A673 (cell line): ENCODE measurements at regions not wholly inside any gene's neighbourhood (a gene's known extent, or its start where the extent isn't known, plus 50 kb on each side); places are given as distances from the start of the nearest gene placed in this dataset.

ENCODE experiments used
- BruUV-seq: library from RNA; stranded (reverse); fragments of 400-500 nt; replicated peaks from 2 replicates; lab custom pipeline; 2021; lab: Mats Ljungman, UMichigan
- CTCF ChIA-PET: fragments of 300-600 bp; sonication (Branson Sonifier 250); formaldehyde crosslinking; loops from one replicate; lab custom pipeline; 2022; ENCODE audit warnings: antibody characterized with exemption; lab: Charles Lee
- POLR2A ChIA-PET: fragments of 300-600 bp; sonication (Branson Sonifier 250); formaldehyde crosslinking; loops from one replicate; lab custom pipeline; 2022; ENCODE audit warnings: antibody characterized with exemption; ENCODE audit not compliant: low non-redundant PET; lab: Charles Lee
- DNase-seq: peaks from one replicate; pipeline ENCODE4 v3.0.0-alpha.2; 2015; ENCODE audit warnings: low spot score
- H3K27ac ChIP-seq: fragments of 200-600 bp; sonication (generic); 2 replicates; pipeline ENCODE4 v1.5.1; 2016; ENCODE audit warnings: mixed run types, low read depth, mild to moderate bottlenecking, mixed read lengths, antibody characterized with exemption, low read length; ENCODE audit not compliant: poor library complexity, severe bottlenecking
- H3K27me3 ChIP-seq: fragments of 200-600 bp; sonication (generic); replicated peaks from 2 replicates; pipeline ENCODE4 v1.6.1; 2017; ENCODE audit warnings: mixed run types, low read depth, mild to moderate bottlenecking, mixed read lengths, antibody characterized with exemption, low read length; ENCODE audit not compliant: insufficient read depth, poor library complexity
- H3K36me3 ChIP-seq: fragments of 200-600 bp; sonication (generic); 2 replicates; pipeline ENCODE4 v1.6.1; 2016; ENCODE audit warnings: mixed run types, mild to moderate bottlenecking, mixed read lengths, antibody characterized with exemption, low read length; ENCODE audit not compliant: insufficient read depth, poor library complexity, severe bottlenecking
- H3K4me1 ChIP-seq: fragments of 200-600 bp; sonication (generic); 2 replicates; pipeline ENCODE4 v1.6.1; 2017; ENCODE audit warnings: mixed run types, mild to moderate bottlenecking, mixed read lengths, antibody characterized with exemption, low read length; ENCODE audit not compliant: insufficient read depth, poor library complexity, severe bottlenecking
- H3K4me3 ChIP-seq: fragments of 200-600 bp; sonication (generic); 2 replicates; pipeline ENCODE4 v1.5.1; 2016; ENCODE audit warnings: low read depth, mixed run types, mild to moderate bottlenecking, mixed read lengths, low read length; ENCODE audit not compliant: poor library complexity, severe bottlenecking
- H3K9me3 ChIP-seq: fragments of 200-600 bp; sonication (generic); 2 replicates; pipeline ENCODE4 v1.6.1; 2016; ENCODE audit warnings: mixed run types, low read depth, mild to moderate bottlenecking, mixed read lengths, antibody characterized with exemption, low read length; ENCODE audit not compliant: poor library complexity, severe bottlenecking
- CTCF ChIP-seq: fragments of 300-800, 200-600 bp; sonication (generic); conservative IDR thresholded peaks from 2 replicates; pipeline ENCODE4 v1.5.1; 2017; ENCODE audit warnings: low read depth, mild to moderate bottlenecking, antibody characterized with exemption, low read length, moderate library complexity, mixed read lengths
- EZH2 ChIP-seq: fragments of 200-600 bp; sonication (generic); IDR thresholded peaks from 2 replicates; pipeline ENCODE4 v1.6.1; 2017; ENCODE audit warnings: borderline replicate concordance, low read depth, mild to moderate bottlenecking, mixed read lengths, antibody characterized with exemption, low read length; ENCODE audit not compliant: poor library complexity, severe bottlenecking
- intact Hi-C: fragments of 100-400 bp; cut with micrococcal nuclease; formaldehyde crosslinking; loops from one replicate; pipeline ENCODE4 v1.10.0; 2022; ENCODE audit not compliant: unreplicated experiment

- Histone ChIP-seq H3K27ac (no peak overlapping the region), H3K36me3 (no peaks in the 10 kb centered on the region), H3K4me3 (no peak overlapping the region), H3K27me3 (no peaks in the 10 kb centered on the region), H3K9me3 (peaks cover 4% of the 10 kb centered on the region), H3K4me1 (no peaks in the 10 kb centered on the region)
- intact Hi-C loops = no loop called here
- DNase-seq = no peak
- no peak for TF ChIP-seq CTCF
- no peak for TF ChIP-seq EZH2
- CTCF ChIA-PET = no interaction called here
- POLR2A ChIA-PET = no interaction called here
- BruUV-seq = no TSS peak
These were observed 373.5 kb upstream of the TACR3 start for GRCh38 chr4:104093247-104093646.

GRCh38 chr4:104073229-104073628 lies 353.4 kb upstream of the TACR3 start:
- TF ChIP-seq CTCF = no peak
- no peak for TF ChIP-seq EZH2
- no peaks in the 10 kb centered on the region for H3K9me3 ChIP-seq
- ChIA-PET CTCF (no interaction called here), POLR2A (no interaction called here)
- no peak for DNase-seq
- no peak overlapping the region for H3K27ac ChIP-seq
- BruUV-seq = no TSS peak
- H3K27me3 ChIP-seq = no peaks in the 10 kb centered on the region
- intact Hi-C loops = no loop called here
- no peaks in the 10 kb centered on the region for H3K4me1 ChIP-seq
- H3K4me3 ChIP-seq = no peak overlapping the region
- H3K36me3 ChIP-seq = no peaks in the 10 kb centered on the region

GRCh38 chr4:104066533-104066932 lies 346.7 kb upstream of the TACR3 start:
- H3K27ac ChIP-seq = no peak overlapping the region
- intact Hi-C loops = no loop called here
- no peaks in the 10 kb centered on the region for H3K27me3 ChIP-seq
- no peak for TF ChIP-seq CTCF
- TF ChIP-seq EZH2 = no peak
- no peaks in the 10 kb centered on the region for H3K9me3 ChIP-seq
- BruUV-seq = no TSS peak
- H3K36me3 ChIP-seq = no peaks in the 10 kb centered on the region
- CTCF ChIA-PET = no interaction called here
- no peak for DNase-seq
- H3K4me3 ChIP-seq = no peak overlapping the region
- POLR2A ChIA-PET = no interaction called here
- no peaks in the 10 kb centered on the region for H3K4me1 ChIP-seq
